OCI-LY7 (cell line): ENCODE measurements at regions not wholly inside any gene's neighbourhood (a gene's known extent, or its start where the extent isn't known, plus 50 kb on each side); places are given as distances from the start of the nearest gene placed in this dataset.

Experiments used
- BruUV-seq: library from RNA; stranded (reverse); fragments of 400-500 nt; replicated peaks from 2 replicates; lab custom pipeline; 2021; lab: Mats Ljungman, UMichigan
- CTCF ChIA-PET: fragments of 300-600 bp; sonication (Branson Sonifier 250); formaldehyde crosslinking; loops from one replicate; lab custom pipeline; 2022; ENCODE audit warnings: antibody characterized with exemption; ENCODE audit not compliant: unreplicated experiment; lab: Charles Lee
- POLR2A ChIA-PET: fragments of 300-600 bp; sonication (Branson Sonifier 250); formaldehyde crosslinking; loops from one replicate; lab custom pipeline; 2022; ENCODE audit warnings: antibody characterized with exemption; lab: Charles Lee
- DNase-seq: peaks from one replicate; pipeline ENCODE4 v3.0.0-alpha.2; 2015; ENCODE audit warnings: low spot score
- H2AFZ ChIP-seq: fragments of 200-600 bp; sonication (generic), shearing (Covaris generic); 2 replicates; pipeline ENCODE4 v1.6.1; 2014; ENCODE audit warnings: mild to moderate bottlenecking, antibody characterized with exemption, low read length, moderate library complexity
- H3K27ac ChIP-seq: fragments of 200-600 bp; sonication (generic); 2 replicates; pipeline ENCODE4 v1.5.1; 2014; ENCODE audit warnings: mixed run types, low read depth, mild to moderate bottlenecking, moderate library complexity, low read length, inconsistent platforms; ENCODE audit not compliant: poor library complexity, severe bottlenecking
- H3K36me3 ChIP-seq: fragments of 200-600 bp; sonication (generic); 2 replicates; pipeline ENCODE4 v1.6.1; 2014; ENCODE audit warnings: mild to moderate bottlenecking, antibody characterized with exemption, low read length, moderate library complexity, mixed read lengths; ENCODE audit not compliant: insufficient read depth
- H3K4me1 ChIP-seq: fragments of 200-600 bp; sonication (generic); 2 replicates; pipeline ENCODE4 v1.5.1; 2014; ENCODE audit warnings: mild to moderate bottlenecking, low read length; ENCODE audit not compliant: insufficient read depth, poor library complexity, severe bottlenecking
- H3K4me2 ChIP-seq: fragments of 200-600 bp; sonication (generic); 2 replicates; pipeline ENCODE4 v1.6.1; 2014; ENCODE audit warnings: mild to moderate bottlenecking, low read length
- H3K4me3 ChIP-seq: fragments of 200-600 bp; sonication (generic); 2 replicates; pipeline ENCODE4 v1.5.1; 2014; ENCODE audit warnings: mild to moderate bottlenecking, low read depth, low read length; ENCODE audit not compliant: poor library complexity, severe bottlenecking
- H3K79me2 ChIP-seq: fragments of 200-600 bp; sonication (generic); 2 replicates; pipeline ENCODE4 v1.6.1; 2016; ENCODE audit warnings: low read depth, mild to moderate bottlenecking, low read length, moderate library complexity, mixed read lengths; ENCODE audit not compliant: insufficient read depth
- H3K9me2 ChIP-seq: fragments of 200-600 bp; sonication (generic); 2 replicates; pipeline ENCODE4 v1.6.1; 2016; ENCODE audit warnings: mild to moderate bottlenecking, low read length, mixed read lengths; ENCODE audit not compliant: insufficient read depth
- H3K9me3 ChIP-seq: fragments of 200-600 bp; sonication (generic); 2 replicates; pipeline ENCODE4 v1.6.1; 2014; ENCODE audit warnings: mild to moderate bottlenecking, mixed run types, low read length, mixed read lengths
- H4K20me1 ChIP-seq: fragments of 200-600 bp; sonication (generic); 2 replicates; pipeline ENCODE4 v1.6.1; 2014; ENCODE audit warnings: mild to moderate bottlenecking, antibody characterized with exemption, low read length, moderate library complexity, mixed read lengths; ENCODE audit not compliant: insufficient read depth
- EZH2phosphoT487 ChIP-seq: fragments of 200-600 bp; sonication (generic); IDR thresholded peaks from 2 replicates; pipeline ENCODE4 v1.6.1; 2018; ENCODE audit warnings: low read depth, borderline replicate concordance, mild to moderate bottlenecking, mixed run types, antibody characterized with exemption, low read length, moderate library complexity, mixed read lengths
- intact Hi-C: fragments of 100-400 bp; cut with micrococcal nuclease; formaldehyde crosslinking; loops from one replicate; pipeline ENCODE4 v1.10.0; 2022; ENCODE audit not compliant: unreplicated experiment
- TF ChIP-seq, protein P1 (sequence below): fragments of 200-600 bp; sonication (generic); conservative IDR thresholded peaks from 2 replicates; pipeline ENCODE4 v1.5.1; 2014; ENCODE audit warnings: mild to moderate bottlenecking, antibody characterized with exemption, low read length, moderate library complexity, mixed read lengths

DNA sequence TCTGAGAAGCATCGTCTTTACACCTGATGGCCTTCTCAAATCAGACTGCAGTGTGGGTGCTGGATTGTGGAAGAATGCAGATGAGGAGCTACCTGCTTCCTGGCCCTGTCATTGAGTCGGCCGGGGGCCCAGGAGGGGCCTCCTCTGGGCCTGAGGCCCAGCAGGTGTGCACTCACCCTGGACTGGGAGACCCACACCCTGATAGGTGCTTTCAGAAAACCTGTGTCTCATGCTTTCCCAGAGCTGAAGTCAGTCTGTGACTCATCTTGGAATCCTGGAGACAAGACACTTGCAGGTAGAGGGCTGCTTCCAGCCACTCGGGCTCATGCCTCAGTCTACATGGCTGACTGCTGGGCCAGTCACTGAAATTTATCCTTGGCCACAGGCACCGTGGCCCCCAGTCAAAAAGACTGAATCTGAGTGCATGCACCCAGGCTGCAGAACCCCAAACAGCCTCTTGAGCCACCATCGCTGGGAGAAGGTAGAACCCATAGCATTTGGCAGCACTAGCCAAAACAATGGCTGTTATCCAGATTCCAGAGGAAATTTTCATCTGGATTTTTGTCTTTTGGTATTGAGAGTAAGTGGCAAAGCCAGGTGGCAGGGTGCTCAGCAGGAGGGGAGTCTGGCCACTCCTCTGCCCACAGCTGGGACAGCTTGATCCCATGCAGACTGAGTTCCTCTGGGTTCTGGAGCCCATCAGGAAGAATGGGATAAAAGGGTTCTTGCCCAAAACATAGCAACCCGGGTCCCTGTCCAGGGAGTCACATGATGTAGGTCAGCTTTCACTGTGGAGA lies 182.0 kb upstream of the CST7 start:
- CTCF ChIA-PET: no interaction called here
- H3K4me2 ChIP-seq: no peak overlapping the region
- intact Hi-C loops: no loop called here

DNA sequence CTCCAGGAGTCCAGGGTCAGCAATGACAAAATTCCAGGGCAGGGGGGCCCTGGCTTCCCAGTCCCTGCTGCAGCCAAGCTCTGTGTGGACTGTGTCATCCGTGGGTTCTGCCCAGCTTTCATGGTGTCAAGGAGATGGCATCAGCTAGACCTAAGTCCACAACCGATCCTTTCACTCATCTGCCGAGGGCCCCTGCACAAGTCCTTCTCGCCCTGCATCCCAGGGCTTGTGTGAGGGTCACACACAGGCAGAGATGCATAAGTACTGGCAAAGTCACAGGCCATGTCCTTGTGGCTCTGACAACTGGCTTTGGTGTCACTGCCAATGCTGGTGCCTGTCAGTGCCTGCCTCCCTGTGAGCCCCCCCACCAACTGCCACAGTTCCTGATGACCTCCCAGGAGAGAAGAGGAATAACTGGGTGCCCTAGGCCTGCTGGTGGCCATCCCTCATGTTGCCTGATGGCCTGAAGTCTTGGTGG lies 181.4 kb upstream of the CST7 start:
- Histone ChIP-seq H3K36me3 (no peaks in the 10 kb centered on the region), H2AFZ (no peak overlapping the region), H3K4me1 (peaks cover 11% of the 10 kb centered on the region), H3K9me2 (no peaks in the 10 kb centered on the region), H4K20me1 (no peaks in the 10 kb centered on the region), H3K9me3 (no peaks in the 10 kb centered on the region), H3K4me3 (no peak overlapping the region), H3K4me2 (no peak overlapping the region), H3K27ac (no peak overlapping the region), H3K79me2 (no peaks in the 10 kb centered on the region)
- no peak for DNase-seq
- BruUV-seq: no TSS peak
- intact Hi-C loops: no loop called here
- no peak for TF ChIP-seq EZH2phosphoT487
- TF ChIP-seq, protein P1, sequence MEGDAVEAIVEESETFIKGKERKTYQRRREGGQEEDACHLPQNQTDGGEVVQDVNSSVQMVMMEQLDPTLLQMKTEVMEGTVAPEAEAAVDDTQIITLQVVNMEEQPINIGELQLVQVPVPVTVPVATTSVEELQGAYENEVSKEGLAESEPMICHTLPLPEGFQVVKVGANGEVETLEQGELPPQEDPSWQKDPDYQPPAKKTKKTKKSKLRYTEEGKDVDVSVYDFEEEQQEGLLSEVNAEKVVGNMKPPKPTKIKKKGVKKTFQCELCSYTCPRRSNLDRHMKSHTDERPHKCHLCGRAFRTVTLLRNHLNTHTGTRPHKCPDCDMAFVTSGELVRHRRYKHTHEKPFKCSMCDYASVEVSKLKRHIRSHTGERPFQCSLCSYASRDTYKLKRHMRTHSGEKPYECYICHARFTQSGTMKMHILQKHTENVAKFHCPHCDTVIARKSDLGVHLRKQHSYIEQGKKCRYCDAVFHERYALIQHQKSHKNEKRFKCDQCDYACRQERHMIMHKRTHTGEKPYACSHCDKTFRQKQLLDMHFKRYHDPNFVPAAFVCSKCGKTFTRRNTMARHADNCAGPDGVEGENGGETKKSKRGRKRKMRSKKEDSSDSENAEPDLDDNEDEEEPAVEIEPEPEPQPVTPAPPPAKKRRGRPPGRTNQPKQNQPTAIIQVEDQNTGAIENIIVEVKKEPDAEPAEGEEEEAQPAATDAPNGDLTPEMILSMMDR: no peak
- POLR2A ChIA-PET: no interaction called here
- CTCF ChIA-PET: no interaction called here

More for the DNA sequence above, 182.0 kb upstream of the CST7 start:
- Histone ChIP-seq H3K9me3 (no peaks in the 10 kb centered on the region), H3K27ac (no peak overlapping the region), H3K4me3 (no peak overlapping the region), H4K20me1 (no peaks in the 10 kb centered on the region), H3K4me1 (peaks cover 11% of the 10 kb centered on the region), H3K36me3 (no peaks in the 10 kb centered on the region), H2AFZ (no peak overlapping the region), H3K79me2 (no peaks in the 10 kb centered on the region), H3K9me2 (no peaks in the 10 kb centered on the region)
- POLR2A ChIA-PET: no interaction called here
- no TSS peak for BruUV-seq
- TF ChIP-seq, protein P1: no peak
- TF ChIP-seq EZH2phosphoT487: no peak
- DNase-seq: no peak

DNA sequence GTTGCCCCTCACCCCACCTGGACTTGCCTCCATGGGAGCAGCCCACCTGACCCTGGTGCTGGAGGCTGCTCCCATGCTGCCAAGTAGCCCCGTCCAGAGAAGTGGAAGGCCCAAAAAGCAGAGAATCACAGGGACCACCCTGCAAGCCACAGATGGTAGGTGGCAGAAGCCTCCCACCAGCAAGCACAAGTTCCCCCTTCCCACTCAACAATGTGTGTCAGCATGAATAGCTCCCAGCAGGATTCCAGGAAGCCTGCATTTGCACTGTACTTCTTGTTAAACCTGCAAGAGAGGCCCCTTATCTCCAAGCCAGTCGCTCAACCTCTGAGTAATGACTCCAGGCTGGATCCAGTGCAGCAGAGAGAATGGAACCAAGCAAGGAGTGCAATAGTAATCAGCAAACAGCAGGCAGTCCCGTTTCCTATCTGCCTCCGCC lies 180.8 kb upstream of the CST7 start:
- Histone ChIP-seq H2AFZ (no peak overlapping the region), H3K79me2 (no peaks in the 10 kb centered on the region), H3K9me3 (no peaks in the 10 kb centered on the region), H3K4me3 (no peak overlapping the region), H3K9me2 (no peaks in the 10 kb centered on the region), H3K4me1 (peaks cover 11% of the 10 kb centered on the region), H4K20me1 (no peaks in the 10 kb centered on the region), H3K36me3 (no peaks in the 10 kb centered on the region), H3K27ac (no peak overlapping the region), H3K4me2 (no peak overlapping the region)
- TF ChIP-seq EZH2phosphoT487: no peak
- TF ChIP-seq, protein P1: no peak
- no peak for DNase-seq
- no TSS peak for BruUV-seq
- ChIA-PET POLR2A (no interaction called here), CTCF (no interaction called here)
- intact Hi-C loops: no loop called here
